ENCODE measurements at regions not wholly inside any gene's neighbourhood (a gene's known extent, or its start where the extent isn't known, plus 50 kb on each side); places are given as distances from the start of the nearest gene placed in this dataset.

DNA sequence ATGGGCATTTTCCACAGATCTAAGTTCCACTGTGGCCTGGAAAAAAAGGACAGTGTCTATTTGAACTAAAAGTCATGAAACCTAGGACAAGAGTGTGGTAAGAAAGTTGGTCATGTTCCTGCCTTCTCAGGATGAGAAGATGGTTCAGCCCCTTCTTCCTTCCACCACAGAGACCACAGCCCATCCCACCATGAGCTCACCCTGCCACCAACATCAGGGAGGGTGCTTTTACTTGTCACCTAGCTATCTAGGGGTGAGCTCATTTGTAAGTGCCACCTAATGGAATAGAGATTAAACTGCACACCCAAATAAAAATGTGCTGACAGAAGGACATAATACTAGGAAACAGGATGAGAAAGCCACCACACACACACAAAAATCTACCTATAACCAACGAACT lies 235.9 kb downstream of the SPIN4 start:
- H3K23me2 ChIP-seq (ENCODE audit: low read depth, low read length), result no peaks in the 10 kb centered on the region
- no peak overlapping the region for H4K5ac ChIP-seq (ENCODE audit: insufficient read length, low read depth, low read length)
- H3K79me2 ChIP-seq (ENCODE audit: control insufficient read depth in 1 of 2, insufficient read depth in 2 of 2, low read length in 2 of 2), result no peaks in the 10 kb centered on the region
- H3K14ac ChIP-seq (ENCODE audit: insufficient read length), result no peak overlapping the region
- no peak overlapping the region for H3K4me2 ChIP-seq (ENCODE audit: insufficient read depth in 1 of 2, low read depth in 2 of 2, low read length in 2 of 2)
- H2BK15ac ChIP-seq (ENCODE audit: low read length), result no peak overlapping the region
- no peaks in the 10 kb centered on the region for H3K36me3 ChIP-seq (ENCODE audit: control insufficient read depth in 2 of 4, insufficient read depth in 4 of 4, low read length in 3 of 4)
- no peak overlapping the region for H2BK5ac ChIP-seq (ENCODE audit: low read depth, low read length)
- H3K4me3 ChIP-seq (ENCODE audit: extremely low read depth in 1 of 4, insufficient read depth in 2 of 4, low read depth in 3 of 4, low read length in 4 of 4), result no peak overlapping the region
- H3K27ac ChIP-seq (ENCODE audit: low read depth, low read length), result no peak overlapping the region
- no peaks in the 10 kb centered on the region for H4K20me1 ChIP-seq (replicated peaks in 1 of 2; ENCODE audit: control insufficient read depth in 1 of 2, insufficient read depth in 2 of 2, low read length in 2 of 2)
- CTCF ChIA-PET (ENCODE audit: partially characterized antibody), result no interaction called here
- H4K91ac ChIP-seq (replicated peaks; ENCODE audit: insufficient read length, low read length), result no peak overlapping the region
- TF ChIP-seq SP2 (IDR thresholded peaks at IDR 0.05; ENCODE audit: low read length) (no peak), POLR2AphosphoS5 (IDR thresholded peaks at IDR 0.05; ENCODE audit: low read depth, low read length) (no peak), SP1 (IDR thresholded peaks at IDR 0.05; ENCODE audit: low read depth, low read length) (no peak)
- no peaks in the 10 kb centered on the region for H3K27me3 ChIP-seq (replicated peaks in 1 of 4; ENCODE audit: control insufficient read depth in 3 of 4, extremely low read depth in 1 of 4, insufficient read depth in 3 of 4, low read length in 3 of 4)
- H3K79me1 ChIP-seq (ENCODE audit: low read depth, low read length), result no peaks in the 10 kb centered on the region
- H3K56ac ChIP-seq (replicated peaks; ENCODE audit: insufficient read length, low read depth, low read length), result no peak overlapping the region
- H2BK120ac ChIP-seq (replicated peaks; ENCODE audit: low read depth, low read length), result no peak overlapping the region
- H3K4me1 ChIP-seq (replicated peaks in 1 of 4; ENCODE audit: control insufficient read depth in 3 of 4, insufficient read depth in 4 of 4, low read length in 3 of 4), result no peaks in the 10 kb centered on the region
- H2AK5ac ChIP-seq (ENCODE audit: low read depth, low read length), result no peak overlapping the region
- 15% methylated on average over 1 of the region's 1 CpG; no CpG with 5 or more reads in 1 of the 2 experiments for WGBS, 2 experiments (ENCODE audit: extremely low coverage in 1 of 2, insufficient coverage in 1 of 2, insufficient read length in 1 of 2, insufficient replicate concordance in 2 of 2, low coverage in 1 of 2, low lambda C conversion rate in 2 of 2, missing lambda C conversion rate in 1 of 2)
- no peak overlapping the region for H4K8ac ChIP-seq (ENCODE audit: extremely low read depth, insufficient read depth, low read length)
- H2AFZ ChIP-seq (ENCODE audit: low read length), result no peak overlapping the region
- no peak overlapping the region for H2BK20ac ChIP-seq (ENCODE audit: low read length)
- FAIRE-seq, result no peak
- DNase-seq (ENCODE audit: low read depth in 1 of 2, low spot score in 2 of 2), result no peak
- no peak overlapping the region for H3K23ac ChIP-seq (ENCODE audit: insufficient read length)
- H2BK12ac ChIP-seq (ENCODE audit: low read depth, low read length), result no peak overlapping the region
- no peak overlapping the region for H3K9ac ChIP-seq (replicated peaks in 1 of 4; ENCODE audit: extremely low read depth in 1 of 4, low read depth in 3 of 4, low read length in 3 of 4)
- no peak overlapping the region for H3K18ac ChIP-seq (ENCODE audit: extremely low read depth, low read length)
- POLR2A ChIA-PET (ENCODE audit: partially characterized antibody), result no interaction called here
- no peak overlapping the region for H3K4ac ChIP-seq (replicated peaks; ENCODE audit: insufficient read length, low read depth, low read length)
- H3K9me3 ChIP-seq (ENCODE audit: insufficient read depth in 2 of 2, low read depth in 1 of 2, low read length in 1 of 2), result peaks cover 0 to 11% of the 10 kb centered on the region in 2 experiments; a peak in 3 of 4 replicates

Measured in H1 (cell line).